A673 (cell line): ENCODE measurements at regions not wholly inside any gene's neighbourhood (a gene's known extent, or its start where the extent isn't known, plus 50 kb on each side); places are given as distances from the start of the nearest gene placed in this dataset.

Source experiments
- BruUV-seq: library from RNA; stranded (reverse); fragments of 400-500 nt; replicated peaks from 2 replicates; lab custom pipeline; 2021; lab: Mats Ljungman, UMichigan
- CTCF ChIA-PET: fragments of 300-600 bp; sonication (Branson Sonifier 250); formaldehyde crosslinking; loops from one replicate; lab custom pipeline; 2022; ENCODE audit warnings: antibody characterized with exemption; lab: Charles Lee
- POLR2A ChIA-PET: fragments of 300-600 bp; sonication (Branson Sonifier 250); formaldehyde crosslinking; loops from one replicate; lab custom pipeline; 2022; ENCODE audit warnings: antibody characterized with exemption; ENCODE audit not compliant: low non-redundant PET; lab: Charles Lee
- DNase-seq: peaks from one replicate; pipeline ENCODE4 v3.0.0-alpha.2; 2015; ENCODE audit warnings: low spot score
- H3K27ac ChIP-seq: fragments of 200-600 bp; sonication (generic); 2 replicates; pipeline ENCODE4 v1.5.1; 2016; ENCODE audit warnings: mixed run types, low read depth, mild to moderate bottlenecking, mixed read lengths, antibody characterized with exemption, low read length; ENCODE audit not compliant: poor library complexity, severe bottlenecking
- H3K27me3 ChIP-seq: fragments of 200-600 bp; sonication (generic); replicated peaks from 2 replicates; pipeline ENCODE4 v1.6.1; 2017; ENCODE audit warnings: mixed run types, low read depth, mild to moderate bottlenecking, mixed read lengths, antibody characterized with exemption, low read length; ENCODE audit not compliant: insufficient read depth, poor library complexity
- H3K36me3 ChIP-seq: fragments of 200-600 bp; sonication (generic); 2 replicates; pipeline ENCODE4 v1.6.1; 2016; ENCODE audit warnings: mixed run types, mild to moderate bottlenecking, mixed read lengths, antibody characterized with exemption, low read length; ENCODE audit not compliant: insufficient read depth, poor library complexity, severe bottlenecking
- H3K4me1 ChIP-seq: fragments of 200-600 bp; sonication (generic); 2 replicates; pipeline ENCODE4 v1.6.1; 2017; ENCODE audit warnings: mixed run types, mild to moderate bottlenecking, mixed read lengths, antibody characterized with exemption, low read length; ENCODE audit not compliant: insufficient read depth, poor library complexity, severe bottlenecking
- H3K4me3 ChIP-seq: fragments of 200-600 bp; sonication (generic); 2 replicates; pipeline ENCODE4 v1.5.1; 2016; ENCODE audit warnings: low read depth, mixed run types, mild to moderate bottlenecking, mixed read lengths, low read length; ENCODE audit not compliant: poor library complexity, severe bottlenecking
- H3K9me3 ChIP-seq: fragments of 200-600 bp; sonication (generic); 2 replicates; pipeline ENCODE4 v1.6.1; 2016; ENCODE audit warnings: mixed run types, low read depth, mild to moderate bottlenecking, mixed read lengths, antibody characterized with exemption, low read length; ENCODE audit not compliant: poor library complexity, severe bottlenecking
- CTCF ChIP-seq: fragments of 300-800, 200-600 bp; sonication (generic); conservative IDR thresholded peaks from 2 replicates; pipeline ENCODE4 v1.5.1; 2017; ENCODE audit warnings: low read depth, mild to moderate bottlenecking, antibody characterized with exemption, low read length, moderate library complexity, mixed read lengths
- EZH2 ChIP-seq: fragments of 200-600 bp; sonication (generic); IDR thresholded peaks from 2 replicates; pipeline ENCODE4 v1.6.1; 2017; ENCODE audit warnings: borderline replicate concordance, low read depth, mild to moderate bottlenecking, mixed read lengths, antibody characterized with exemption, low read length; ENCODE audit not compliant: poor library complexity, severe bottlenecking
- intact Hi-C: fragments of 100-400 bp; cut with micrococcal nuclease; formaldehyde crosslinking; loops from one replicate; pipeline ENCODE4 v1.10.0; 2022; ENCODE audit not compliant: unreplicated experiment

- ChIA-PET POLR2A (no interaction called here), CTCF (no interaction called here)
- Histone ChIP-seq H3K4me3 (no peak overlapping the region), H3K4me1 (no peaks in the 10 kb centered on the region), H3K36me3 (no peaks in the 10 kb centered on the region), H3K9me3 (no peaks in the 10 kb centered on the region), H3K27ac (no peak overlapping the region), H3K27me3 (no peaks in the 10 kb centered on the region)
- no peak for DNase-seq
- no peak for TF ChIP-seq EZH2
- no peak for TF ChIP-seq CTCF
- no TSS peak for BruUV-seq
- intact Hi-C loops, result no loop called here
Measured at GRCh38 chr18:42459873-42460272, 504.8 kb downstream of the PIK3C3 start.

GRCh38 chr18:42471885-42472284, 516.9 kb downstream of the PIK3C3 start:
- Histone ChIP-seq H3K27ac (no peak overlapping the region), H3K4me1 (no peaks in the 10 kb centered on the region), H3K4me3 (no peak overlapping the region), H3K9me3 (no peaks in the 10 kb centered on the region), H3K27me3 (no peaks in the 10 kb centered on the region), H3K36me3 (no peaks in the 10 kb centered on the region)
- intact Hi-C loops, result no loop called here
- ChIA-PET CTCF (interaction anchor here (0.6 kb wide), 1 partner anchor 164 kb away, joined by 3 read pairs; no protein-coding TSS in a partner anchor), POLR2A (no interaction called here)
- TF ChIP-seq EZH2 (no peak), CTCF (no peak)
- DNase-seq, result no peak
- BruUV-seq, result no TSS peak

- ChIA-PET CTCF (no interaction called here), POLR2A (no interaction called here)
- no peaks in the 10 kb centered on the region for H3K4me1 ChIP-seq
- DNase-seq, result no peak
- no peaks in the 10 kb centered on the region for H3K27me3 ChIP-seq
- H3K27ac ChIP-seq, result no peak overlapping the region
- intact Hi-C loops, result no loop called here
- no peaks in the 10 kb centered on the region for H3K9me3 ChIP-seq
- no TSS peak for BruUV-seq
- H3K4me3 ChIP-seq, result no peak overlapping the region
- H3K36me3 ChIP-seq, result no peaks in the 10 kb centered on the region
- TF ChIP-seq EZH2, result no peak
- TF ChIP-seq CTCF, result no peak
Measured at GRCh38 chr18:42473611-42474010, 518.6 kb downstream of the PIK3C3 start.
